GM13977 (cell line): ENCODE measurements at regions not wholly inside any gene's neighbourhood (a gene's known extent, or its start where the extent isn't known, plus 50 kb on each side); places are given as distances from the start of the nearest gene placed in this dataset.

Experiments used
- DNase-seq: peaks from one replicate; pipeline ENCODE4 v3.0.0; 2012; ENCODE audit warnings: low spot score
- CTCF ChIP-seq: IDR thresholded peaks from 2 replicates; pipeline ENCODE4 v1.5.1; 2012; ENCODE audit warnings: mild to moderate bottlenecking, control low read depth; ENCODE audit not compliant: insufficient read depth; ENCODE audit errors: extremely low read depth, missing control alignments
- in situ Hi-C: fragments of 300-500 bp; cut with MboI; formaldehyde crosslinking; loops from one replicate; pipeline ENCODE4 v1.12.0; 2022; ENCODE audit warnings: low sequenced_read_pairs, low pct_unique_long_range_greater_than_20kb, mixed read lengths, inconsistent platforms; ENCODE audit not compliant: unreplicated experiment

GRCh38 chr18:59763541-59764136 is 66.4 kb upstream of the CCBE1 start:
- in situ Hi-C loops = no loop called here
- TF ChIP-seq CTCF = no peak
- no peak for DNase-seq

GRCh38 chr18:59760619-59761600 is 63.7 kb upstream of the CCBE1 start:
- TF ChIP-seq CTCF = no peak
- in situ Hi-C loops = no loop called here
- DNase-seq = no peak

- DNase-seq = no peak
- TF ChIP-seq CTCF = no peak
- in situ Hi-C loops = no loop called here
These were observed 63.0 kb upstream of the CCBE1 start for GRCh38 chr18:59760212-59760611.

GRCh38 chr18:59758837-59759236 is 61.6 kb upstream of the CCBE1 start:
- TF ChIP-seq CTCF = no peak
- DNase-seq = no peak
- in situ Hi-C loops = no loop called here

GRCh38 chr18:59758106-59758505 is 60.9 kb upstream of the CCBE1 start:
- in situ Hi-C loops = no loop called here
- DNase-seq = no peak
- no peak for TF ChIP-seq CTCF

- no peak for DNase-seq
- no peak for TF ChIP-seq CTCF
- in situ Hi-C loops = no loop called here
These were observed 55.4 kb upstream of the CCBE1 start for GRCh38 chr18:59752666-59753065.
